OCI-LY3 (cell line): ENCODE measurements at regions not wholly inside any gene's neighbourhood (a gene's known extent, or its start where the extent isn't known, plus 50 kb on each side); places are given as distances from the start of the nearest gene placed in this dataset.

ENCODE experiments used
- CTCF ChIP-seq: fragments of 200-600, 300-600 bp; sonication (generic); IDR thresholded peaks from 2 replicates; pipeline ENCODE4 v1.5.1; 2014; ENCODE audit warnings: antibody characterized with exemption, low read length, low read depth
- EZH2phosphoT487 ChIP-seq: fragments of 200-600 bp; shearing (Covaris generic); IDR thresholded peaks from 2 replicates; pipeline ENCODE4 v1.6.1; 2018; ENCODE audit warnings: antibody characterized with exemption, mixed run types, low read depth

GRCh38 chr12:105831372-105831771, 307.4 kb downstream of the NUAK1 start:
- TF ChIP-seq CTCF (peak; percentile 54), EZH2phosphoT487 (no peak)
